HEK293T (cell line): ENCODE measurements at regions not wholly inside any gene's neighbourhood (a gene's known extent, or its start where the extent isn't known, plus 50 kb on each side); places are given as distances from the start of the nearest gene placed in this dataset.

Experiments
- BHLHE40 ChIP-seq: fragments of 450-650 bp; IDR thresholded peaks from 2 replicates; pipeline ENCODE4 v1.6.1; 2016; ENCODE audit warnings: mild to moderate bottlenecking, moderate library complexity, borderline replicate concordance
- FOXK2 ChIP-seq: fragments of 450-650 bp; IDR thresholded peaks from 2 replicates; pipeline ENCODE4 v1.6.1; 2016; ENCODE audit warnings: mild to moderate bottlenecking
- FOXM1 ChIP-seq: fragments of 450-650 bp; IDR thresholded peaks from 2 replicates; pipeline ENCODE4 v1.6.1; 2017; ENCODE audit warnings: mild to moderate bottlenecking, borderline replicate concordance
- SP1 ChIP-seq: fragments of 450-650 bp; IDR thresholded peaks from 2 replicates; pipeline ENCODE4 v1.6.1; 2017
- SUZ12 ChIP-seq: fragments of 450-650 bp; IDR thresholded peaks from 2 replicates; pipeline ENCODE4 v1.6.1; 2016; ENCODE audit warnings: mild to moderate bottlenecking

DNA sequence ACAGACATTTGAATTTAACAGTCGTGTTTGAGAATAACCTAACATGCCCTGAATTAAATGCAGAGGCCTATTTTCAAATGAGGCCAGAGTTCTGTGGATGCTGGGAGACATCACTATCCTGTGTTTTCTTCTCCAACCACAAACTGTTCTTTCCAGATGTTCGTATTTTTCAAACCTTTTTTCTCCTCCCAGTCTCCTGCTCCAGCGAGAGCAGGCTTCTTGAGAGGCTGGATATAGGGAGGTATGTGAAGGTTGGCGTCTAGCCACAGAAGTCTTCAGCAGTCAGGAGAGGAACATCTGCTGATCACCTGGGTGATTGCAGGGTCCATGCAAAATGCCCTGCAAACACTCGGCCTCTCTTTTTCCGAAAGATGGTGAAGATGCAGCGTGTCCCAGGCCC lies 126.3 kb downstream of the C11orf91 start:
- TF ChIP-seq FOXK2 (no peak), BHLHE40 (no peak), FOXM1 (no peak), SUZ12 (no peak), SP1 (no peak)
